ENCODE measurements at regions not wholly inside any gene's neighbourhood (a gene's known extent, or its start where the extent isn't known, plus 50 kb on each side); places are given as distances from the start of the nearest gene placed in this dataset.
"Not testable (repeated sequence)": the region's sequence is repeated elsewhere in the genome, so short reads cannot be mapped to it uniquely, and the experiment has no call there.

- Mint-ChIP-seq H3K27me3 (ENCODE audit: low read depth in 3 of 3) (no peaks in the 10 kb centered on the region), H3K4me3 (no peak overlapping the region), H3K4me1 (no peaks in the 10 kb centered on the region), H3K9me3 (peaks cover 6 to 39% (median 10%) of the 10 kb centered on the region in 6 donors), H3K27ac (no peak overlapping the region), H3K36me3 (peaks cover 0 to 3% (median 0%) of the 10 kb centered on the region in 3 donors)
- DNase-seq, result no peak
Observed at GRCh38 chr2:166651080-166651675, 157.1 kb upstream of the SCN7A start.

GRCh38 chr2:166647935-166648334 is 153.9 kb upstream of the SCN7A start:
- Mint-ChIP-seq H3K27me3 (ENCODE audit: low read depth in 3 of 3) (peaks cover 0 to 2% (median 0%) of the 10 kb centered on the region in 3 donors), H3K27ac (no peak overlapping the region), H3K9me3 (peaks cover 4 to 28% (median 7%) of the 10 kb centered on the region in 6 donors), H3K36me3 (peaks cover 0 to 3% (median 0%) of the 10 kb centered on the region in 3 donors), H3K4me1 (no peaks in the 10 kb centered on the region), H3K4me3 (no peak overlapping the region)
- DNase-seq, result no peak

GRCh38 chr2:166643980-166644379 is 149.9 kb upstream of the SCN7A start:
- Mint-ChIP-seq H3K27me3 (ENCODE audit: low read depth in 3 of 3) (peaks cover 0 to 2% (median 0%) of the 10 kb centered on the region in 3 donors), H3K4me1 (no peaks in the 10 kb centered on the region), H3K4me3 (no peak overlapping the region), H3K9me3 (peaks cover 7 to 13% (median 11%) of the 10 kb centered on the region in 6 donors), H3K36me3 (peaks cover 0 to 3% (median 0%) of the 10 kb centered on the region in 3 donors), H3K27ac (no peak overlapping the region)
- no peak for DNase-seq

GRCh38 chr2:166641516-166641915 is 147.5 kb upstream of the SCN7A start:
- H3K36me3 Mint-ChIP-seq; H3K4me3 Mint-ChIP-seq; H3K4me1 Mint-ChIP-seq; H3K27ac Mint-ChIP-seq; DNase-seq; H3K27me3 Mint-ChIP-seq (ENCODE audit: low read depth in 3 of 3): not testable (repeated sequence)
- H3K9me3 Mint-ChIP-seq, result peaks cover 8 to 21% (median 15%) of the 10 kb centered on the region in 6 donors

- H3K9me3 Mint-ChIP-seq, result peaks cover 8 to 35% (median 14%) of the 10 kb centered on the region in 6 donors
- no peaks in the 10 kb centered on the region for H3K27me3 Mint-ChIP-seq (ENCODE audit: low read depth in 3 of 3)
- no peaks in the 10 kb centered on the region for H3K4me1 Mint-ChIP-seq
- no peak overlapping the region for H3K4me3 Mint-ChIP-seq
- DNase-seq, result no peak
- peaks cover 0 to 4% (median 0%) of the 10 kb centered on the region in 3 donors for H3K36me3 Mint-ChIP-seq
- no peak overlapping the region for H3K27ac Mint-ChIP-seq
Observed at GRCh38 chr2:166637051-166637450, 143.0 kb upstream of the SCN7A start.

- Mint-ChIP-seq H3K27me3 (ENCODE audit: low read depth in 3 of 3) (peaks cover 0 to 1% (median 0%) of the 10 kb centered on the region in 3 donors), H3K4me3 (no peak overlapping the region), H3K36me3 (peaks cover 0 to 4% (median 0%) of the 10 kb centered on the region in 3 donors), H3K9me3 (peaks cover 9 to 41% (median 14%) of the 10 kb centered on the region in 6 donors), H3K27ac (no peak overlapping the region), H3K4me1 (no peaks in the 10 kb centered on the region)
- DNase-seq, result no peak
Observed at GRCh38 chr2:166634706-166635105, 140.7 kb upstream of the SCN7A start.

GRCh38 chr2:166632616-166633015 is 138.6 kb upstream of the SCN7A start:
- H3K27me3 Mint-ChIP-seq (ENCODE audit: low read depth in 3 of 3), result peaks cover 0 to 3% (median 0%) of the 10 kb centered on the region in 3 donors
- no peak for DNase-seq
- peaks cover 0 to 4% (median 0%) of the 10 kb centered on the region in 3 donors for H3K36me3 Mint-ChIP-seq
- no peak overlapping the region for H3K4me3 Mint-ChIP-seq
- H3K9me3 Mint-ChIP-seq, result peaks cover 8 to 46% (median 21%) of the 10 kb centered on the region in 6 donors
- no peak overlapping the region for H3K27ac Mint-ChIP-seq
- no peaks in the 10 kb centered on the region for H3K4me1 Mint-ChIP-seq

GRCh38 chr2:166628478-166629136 is 134.6 kb upstream of the SCN7A start:
- no peak for DNase-seq
- Mint-ChIP-seq H3K4me1 (no peaks in the 10 kb centered on the region), H3K36me3 (no peaks in the 10 kb centered on the region), H3K9me3 (peaks cover 14 to 71% (median 21%) of the 10 kb centered on the region in 6 donors), H3K27me3 (ENCODE audit: low read depth in 3 of 3) (peaks cover 0 to 3% (median 0%) of the 10 kb centered on the region in 3 donors), H3K4me3 (no peak overlapping the region), H3K27ac (no peak overlapping the region)

GRCh38 chr2:166627893-166628292 is 133.8 kb upstream of the SCN7A start:
- Mint-ChIP-seq H3K9me3 (peaks cover 14 to 75% (median 23%) of the 10 kb centered on the region in 6 donors), H3K36me3 (no peaks in the 10 kb centered on the region), H3K4me3 (no peak overlapping the region), H3K4me1 (no peaks in the 10 kb centered on the region), H3K27ac (no peak overlapping the region), H3K27me3 (ENCODE audit: low read depth in 3 of 3) (peaks cover 0 to 3% (median 0%) of the 10 kb centered on the region in 3 donors)
- no peak for DNase-seq

- H3K9me3 Mint-ChIP-seq, result peaks cover 14 to 64% (median 21%) of the 10 kb centered on the region in 6 donors
- peaks cover 0 to 2% (median 0%) of the 10 kb centered on the region in 3 donors for H3K27me3 Mint-ChIP-seq (ENCODE audit: low read depth in 3 of 3)
- no peak for DNase-seq
Observed at GRCh38 chr2:166625670-166626069, 131.6 kb upstream of the SCN7A start.

GRCh38 chr2:166614503-166614902 is 120.5 kb upstream of the SCN7A start:
- Mint-ChIP-seq H3K4me1 (peaks cover 0 to 6% of the 10 kb centered on the region in 2 donors), H3K9me3 (peaks cover 3 to 21% (median 9%) of the 10 kb centered on the region in 6 donors)
- no peak for DNase-seq

More at GRCh38 chr2:166625670-166626069, 131.6 kb upstream of the SCN7A start:
- Mint-ChIP-seq H3K36me3 (no peaks in the 10 kb centered on the region), H3K4me3 (no peak overlapping the region), H3K4me1 (no peaks in the 10 kb centered on the region), H3K27ac (no peak overlapping the region)

GRCh38 chr2:166614029-166614428 is 120.0 kb upstream of the SCN7A start:
- Mint-ChIP-seq H3K27ac (no peak overlapping the region), H3K27me3 (ENCODE audit: low read depth in 3 of 3) (peaks cover 0 to 2% (median 0%) of the 10 kb centered on the region in 3 donors), H3K4me3 (no peak overlapping the region), H3K36me3 (no peaks in the 10 kb centered on the region), H3K9me3 (peaks cover 3 to 21% (median 6%) of the 10 kb centered on the region in 6 donors), H3K4me1 (peaks cover 0 to 6% of the 10 kb centered on the region in 2 donors)
- no peak for DNase-seq

More at GRCh38 chr2:166614503-166614902, 120.5 kb upstream of the SCN7A start:
- H3K27me3 Mint-ChIP-seq (ENCODE audit: low read depth in 3 of 3), result peaks cover 0 to 2% (median 0%) of the 10 kb centered on the region in 3 donors
- H3K27ac Mint-ChIP-seq, result no peak overlapping the region
- no peak overlapping the region for H3K4me3 Mint-ChIP-seq
- H3K36me3 Mint-ChIP-seq, result no peaks in the 10 kb centered on the region

- H3K36me3 Mint-ChIP-seq, result no peaks in the 10 kb centered on the region
- no peak overlapping the region for H3K27ac Mint-ChIP-seq
- H3K27me3 Mint-ChIP-seq (ENCODE audit: low read depth in 3 of 3), result peaks cover 0 to 2% (median 0%) of the 10 kb centered on the region in 3 donors
- H3K4me1 Mint-ChIP-seq, result peaks cover 0 to 6% of the 10 kb centered on the region in 2 donors
- peaks cover 0 to 21% (median 3%) of the 10 kb centered on the region in 6 donors for H3K9me3 Mint-ChIP-seq
- no peak overlapping the region for H3K4me3 Mint-ChIP-seq
- DNase-seq, result no peak
Observed at GRCh38 chr2:166613226-166613625, 119.2 kb upstream of the SCN7A start.

- no peak overlapping the region for H3K27ac Mint-ChIP-seq
- H3K27me3 Mint-ChIP-seq (ENCODE audit: low read depth in 3 of 3), result peaks cover 0 to 2% (median 0%) of the 10 kb centered on the region in 3 donors
- no peak for DNase-seq
- peaks cover 0 to 6% of the 10 kb centered on the region in 2 donors for H3K4me1 Mint-ChIP-seq
- H3K36me3 Mint-ChIP-seq, result no peaks in the 10 kb centered on the region
- H3K9me3 Mint-ChIP-seq, result peaks cover 0 to 15% (median 3%) of the 10 kb centered on the region in 6 donors
- no peak overlapping the region for H3K4me3 Mint-ChIP-seq
Observed at GRCh38 chr2:166612214-166612613, 118.2 kb upstream of the SCN7A start.

All from immature natural killer cell (primary cell).